PC-3 (cell line): ENCODE measurements at regions not wholly inside any gene's neighbourhood (a gene's known extent, or its start where the extent isn't known, plus 50 kb on each side); places are given as distances from the start of the nearest gene placed in this dataset.

Source experiments
- ATAC-seq: fragments of 200-7000 bp; cut with Tn5 transposase; 2 replicates; pipeline ENCODE4 v1.9.1; 2020; ENCODE audit warnings: mild to moderate bottlenecking, moderate library complexity
- BruUV-seq: library from RNA; stranded (reverse); fragments of 400-500 nt; replicated peaks from 2 replicates; lab custom pipeline; 2021; lab: Mats Ljungman, UMichigan
- CTCF ChIA-PET: fragments of 300-600 bp; sonication (Branson Sonifier 250); formaldehyde crosslinking; loops from one replicate; lab custom pipeline; 2022; ENCODE audit warnings: antibody characterized with exemption; lab: Charles Lee
- POLR2A ChIA-PET: fragments of 300-600 bp; sonication (Branson Sonifier 250); formaldehyde crosslinking; loops from one replicate; lab custom pipeline; 2022; ENCODE audit warnings: antibody characterized with exemption; ENCODE audit not compliant: unreplicated experiment; lab: Charles Lee
- DNase-seq: peaks from one replicate; pipeline ENCODE4 v3.0.0-alpha.2; 2015
- H2AFZ ChIP-seq: fragments of 300-600 bp; sonication (generic); 2 replicates; pipeline ENCODE4 v1.6.0; 2016; ENCODE audit warnings: antibody characterized with exemption, low read length
- H3F3A ChIP-seq: fragments of 300-600 bp; sonication (generic); one replicate; pipeline ENCODE4 v1.6.0; 2017; ENCODE audit warnings: antibody characterized with exemption, low read length, control low read depth, mild to moderate bottlenecking; ENCODE audit not compliant: unreplicated experiment
- H3K27ac ChIP-seq: fragments of 300-600 bp; sonication (generic); 2 replicates; pipeline ENCODE4 v1.5.1; 2016; ENCODE audit warnings: mild to moderate bottlenecking, low read length
- H3K27me3 ChIP-seq: fragments of 300-600 bp; sonication (generic); 2 replicates; pipeline ENCODE4 v1.6.1; 2016; ENCODE audit warnings: low read length, mixed read lengths
- H3K36me3 ChIP-seq: fragments of 300-600 bp; sonication (generic); 2 replicates; pipeline ENCODE4 v1.6.1; 2016; ENCODE audit warnings: low read depth, mixed run types, low read length, mixed read lengths
- H3K4me1 ChIP-seq: fragments of 300-600 bp; sonication (generic); 2 replicates; pipeline ENCODE4 v1.5.1; 2016; ENCODE audit warnings: low read length; ENCODE audit not compliant: insufficient read depth
- H3K4me2 ChIP-seq: fragments of 300-600 bp; sonication (generic); 2 replicates; pipeline ENCODE4 v1.6.0; 2016; ENCODE audit warnings: low read length
- H3K4me3 ChIP-seq: fragments of 300-600 bp; sonication (generic); 2 replicates; pipeline ENCODE4 v1.5.1; 2016; ENCODE audit warnings: mild to moderate bottlenecking, low read length, mixed read lengths
- H3K79me2 ChIP-seq: fragments of 300-600 bp; sonication (generic); 2 replicates; pipeline ENCODE4 v1.6.1; 2017; ENCODE audit warnings: low read length, mixed read lengths
- H3K9ac ChIP-seq: fragments of 300-600 bp; sonication (generic); 2 replicates; pipeline ENCODE4 v1.6.0; 2016; ENCODE audit warnings: mild to moderate bottlenecking, low read length
- H3K9me2 ChIP-seq: fragments of 300-600 bp; sonication (generic); replicated peaks from 2 replicates; pipeline ENCODE4 v1.6.1; 2016; ENCODE audit warnings: mixed run types, low read length, mixed read lengths
- H3K9me3 ChIP-seq: fragments of 300-600 bp; sonication (generic); 2 replicates; pipeline ENCODE4 v1.6.1; 2016; ENCODE audit warnings: low read length, mixed read lengths
- H4K20me1 ChIP-seq: fragments of 300-600 bp; sonication (generic); 2 replicates; pipeline ENCODE4 v1.6.1; 2016; ENCODE audit warnings: low read length, mixed read lengths
- EZH2 ChIP-seq: fragments of 300-600 bp; sonication (generic); IDR thresholded peaks from one replicate; pipeline ENCODE4 v1.6.1; 2017; ENCODE audit warnings: antibody characterized with exemption, mild to moderate bottlenecking, low read length; ENCODE audit not compliant: unreplicated experiment
- EZH2phosphoT487 ChIP-seq: fragments of 300-600 bp; sonication (generic); IDR thresholded peaks from 2 replicates; pipeline ENCODE4 v1.6.1; 2018; ENCODE audit warnings: mild to moderate bottlenecking, antibody characterized with exemption, low read length, borderline replicate concordance
- intact Hi-C: fragments of 100-400 bp; cut with micrococcal nuclease; formaldehyde crosslinking; loops from 2 replicates; pipeline ENCODE4 v1.9.0; 2023
- TF ChIP-seq, protein P1 (sequence below): fragments of 300-600 bp; sonication (generic); conservative IDR thresholded peaks from 2 replicates; pipeline ENCODE4 v1.5.1; 2017; ENCODE audit warnings: antibody characterized with exemption, low read depth, mild to moderate bottlenecking, low read length

DNA sequence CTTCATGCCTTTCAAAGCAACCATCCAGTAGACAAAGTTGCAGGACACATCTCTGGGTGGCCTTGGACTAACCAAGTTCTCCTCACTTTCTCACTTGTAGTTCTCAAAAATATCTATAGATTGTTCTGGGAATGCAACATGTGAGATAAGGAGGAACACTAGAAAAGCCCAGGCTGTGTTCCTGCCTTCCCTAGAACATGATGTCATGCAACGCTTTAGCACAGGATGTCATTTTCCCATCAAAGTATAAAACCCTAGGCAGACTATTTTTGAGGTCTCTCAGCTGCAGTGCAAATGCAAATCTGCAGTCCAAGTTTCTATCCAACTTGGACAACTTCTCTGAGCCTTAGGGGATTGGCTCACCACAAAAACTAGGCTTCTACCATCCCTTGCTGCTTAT, 78.8 kb upstream of the PCDH7 start:
- no peak for ATAC-seq
- intact Hi-C loops: no loop called here
- no peaks in the 10 kb centered on the region for H3K9me3 ChIP-seq
- no peak overlapping the region for H3K4me2 ChIP-seq
- no peak overlapping the region for H2AFZ ChIP-seq
- no peaks in the 10 kb centered on the region for H4K20me1 ChIP-seq
- H3K4me3 ChIP-seq: no peak overlapping the region
- no peaks in the 10 kb centered on the region for H3K9me2 ChIP-seq
- POLR2A ChIA-PET: no interaction called here
- TF ChIP-seq EZH2phosphoT487 (no peak), EZH2 (no peak)
- TF ChIP-seq, protein P1, sequence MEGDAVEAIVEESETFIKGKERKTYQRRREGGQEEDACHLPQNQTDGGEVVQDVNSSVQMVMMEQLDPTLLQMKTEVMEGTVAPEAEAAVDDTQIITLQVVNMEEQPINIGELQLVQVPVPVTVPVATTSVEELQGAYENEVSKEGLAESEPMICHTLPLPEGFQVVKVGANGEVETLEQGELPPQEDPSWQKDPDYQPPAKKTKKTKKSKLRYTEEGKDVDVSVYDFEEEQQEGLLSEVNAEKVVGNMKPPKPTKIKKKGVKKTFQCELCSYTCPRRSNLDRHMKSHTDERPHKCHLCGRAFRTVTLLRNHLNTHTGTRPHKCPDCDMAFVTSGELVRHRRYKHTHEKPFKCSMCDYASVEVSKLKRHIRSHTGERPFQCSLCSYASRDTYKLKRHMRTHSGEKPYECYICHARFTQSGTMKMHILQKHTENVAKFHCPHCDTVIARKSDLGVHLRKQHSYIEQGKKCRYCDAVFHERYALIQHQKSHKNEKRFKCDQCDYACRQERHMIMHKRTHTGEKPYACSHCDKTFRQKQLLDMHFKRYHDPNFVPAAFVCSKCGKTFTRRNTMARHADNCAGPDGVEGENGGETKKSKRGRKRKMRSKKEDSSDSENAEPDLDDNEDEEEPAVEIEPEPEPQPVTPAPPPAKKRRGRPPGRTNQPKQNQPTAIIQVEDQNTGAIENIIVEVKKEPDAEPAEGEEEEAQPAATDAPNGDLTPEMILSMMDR: no peak
- no peak overlapping the region for H3K9ac ChIP-seq
- no peaks in the 10 kb centered on the region for H3F3A ChIP-seq
- CTCF ChIA-PET: no interaction called here
- no peaks in the 10 kb centered on the region for H3K27me3 ChIP-seq
- no peak for DNase-seq
- BruUV-seq: no TSS peak
- no peaks in the 10 kb centered on the region for H3K4me1 ChIP-seq
- no peaks in the 10 kb centered on the region for H3K79me2 ChIP-seq
- no peaks in the 10 kb centered on the region for H3K36me3 ChIP-seq
- no peak overlapping the region for H3K27ac ChIP-seq

DNA sequence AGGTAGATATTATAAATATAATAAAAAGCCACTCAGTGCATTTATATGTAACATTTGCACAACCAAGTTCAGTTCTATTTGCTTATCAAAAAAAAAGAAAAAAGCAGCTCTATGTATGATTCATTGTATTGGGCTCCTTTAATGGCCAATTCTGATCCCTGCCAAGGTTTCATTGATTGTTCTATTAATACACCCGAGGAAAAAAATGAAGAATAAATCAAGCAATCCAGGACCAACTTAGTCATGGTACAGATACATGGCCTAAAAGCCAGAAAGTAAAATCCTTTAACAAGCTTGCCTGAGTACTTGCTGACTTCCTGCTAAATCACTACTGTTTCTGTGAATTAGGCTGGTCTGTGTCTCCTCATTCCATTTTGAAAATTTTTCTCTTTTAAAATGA, 77.6 kb upstream of the PCDH7 start:
- Histone ChIP-seq H3K9me2 (no peaks in the 10 kb centered on the region), H3K79me2 (no peaks in the 10 kb centered on the region), H2AFZ (no peak overlapping the region), H3K27ac (no peak overlapping the region), H4K20me1 (no peaks in the 10 kb centered on the region), H3K4me3 (no peak overlapping the region), H3K4me1 (no peaks in the 10 kb centered on the region), H3K9me3 (no peaks in the 10 kb centered on the region), H3K4me2 (no peak overlapping the region), H3K27me3 (no peaks in the 10 kb centered on the region), H3F3A (no peaks in the 10 kb centered on the region), H3K9ac (no peak overlapping the region), H3K36me3 (no peaks in the 10 kb centered on the region)
- DNase-seq: peak; percentile 16
- ChIA-PET CTCF (no interaction called here), POLR2A (no interaction called here)
- BruUV-seq: no TSS peak
- intact Hi-C loops: no loop called here
- TF ChIP-seq, protein P1: no peak
- no peak for TF ChIP-seq EZH2phosphoT487
- TF ChIP-seq EZH2: no peak
- peak; percentile 82 for ATAC-seq

DNA sequence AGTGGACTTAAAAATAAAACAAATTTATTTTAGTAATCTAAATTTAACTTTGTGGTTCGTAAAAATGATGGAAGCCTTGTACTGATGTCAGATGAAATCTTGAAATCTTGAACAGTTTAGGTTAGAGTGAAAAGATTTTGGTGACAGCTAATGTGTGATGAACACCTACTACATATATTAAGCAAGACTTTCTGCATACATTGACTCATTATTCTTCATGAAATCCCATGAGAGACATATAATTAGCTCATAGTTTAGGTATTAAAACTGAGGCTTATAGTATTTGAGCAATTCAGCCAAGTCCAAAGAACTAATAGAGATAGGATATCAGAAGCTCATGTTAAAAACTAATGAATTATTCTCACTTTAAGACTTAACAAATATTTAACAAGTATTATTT, 66.9 kb upstream of the PCDH7 start:
- H3F3A ChIP-seq: no peaks in the 10 kb centered on the region
- no peaks in the 10 kb centered on the region for H3K36me3 ChIP-seq
- intact Hi-C loops: no loop called here
- ChIA-PET CTCF (no interaction called here), POLR2A (no interaction called here)
- H2AFZ ChIP-seq: no peak overlapping the region
- DNase-seq: no peak
- ATAC-seq: no peak
- no peaks in the 10 kb centered on the region for H3K9me2 ChIP-seq
- H3K4me2 ChIP-seq: no peak overlapping the region
- H3K9ac ChIP-seq: no peak overlapping the region
- H3K27me3 ChIP-seq: no peaks in the 10 kb centered on the region
- H4K20me1 ChIP-seq: no peaks in the 10 kb centered on the region
- H3K9me3 ChIP-seq: no peaks in the 10 kb centered on the region
- H3K27ac ChIP-seq: no peak overlapping the region
- no peaks in the 10 kb centered on the region for H3K4me1 ChIP-seq
- no TSS peak for BruUV-seq
- no peak overlapping the region for H3K4me3 ChIP-seq
- TF ChIP-seq EZH2 (no peak), EZH2phosphoT487 (no peak)
- TF ChIP-seq, protein P1: no peak
- H3K79me2 ChIP-seq: no peaks in the 10 kb centered on the region
